Common myeloid progenitor, CD34-positive (primary cell): ENCODE measurements at regions not wholly inside any gene's neighbourhood (a gene's known extent, or its start where the extent isn't known, plus 50 kb on each side); places are given as distances from the start of the nearest gene placed in this dataset.
"Not testable (repeated sequence)": the region's sequence is repeated elsewhere in the genome, so short reads cannot be mapped to it uniquely, and the experiment has no call there.

ENCODE experiments used
- CTCF ChIA-PET: fragments of 350-600 bp; sonication (Branson Sonifier 250); formaldehyde crosslinking; loops from one replicate; lab custom pipeline; 2021; ENCODE audit warnings: antibody characterized with exemption; lab: Charles Lee
- POLR2A ChIA-PET: fragments of 350-600 bp; sonication (Branson Sonifier 250); formaldehyde crosslinking; loops from one replicate; lab custom pipeline; 2021; ENCODE audit warnings: antibody characterized with exemption; lab: Charles Lee
- DNase-seq, 3 donors: peaks; one replicate each; pipeline versions ENCODE4 v3.0.0 to v3.0.0-alpha.2; 2013
- H3K27ac ChIP-seq, 2 experiments: 1 replicate in 1 of 2; 2 replicates in 1 of 2; pipeline ENCODE4 v1.7.0; 2013; ENCODE audit warnings: inconsistent platforms in 2 of 2, low read length in 2 of 2, mild to moderate bottlenecking in 2 of 2, low read depth in 1 of 2, moderate library complexity in 1 of 2; ENCODE audit not compliant: severe bottlenecking in 2 of 2, insufficient read depth in 1 of 2, poor library complexity in 1 of 2
- H3K27me3 ChIP-seq, 5 experiments: replicated peaks in 2 of 5; 1 replicate in 3 of 5; 2 replicates in 2 of 5; pipeline versions ENCODE4 v1.6.1 to v1.7.0; 2013; ENCODE audit warnings: low read length in 4 of 5, mild to moderate bottlenecking in 2 of 5, moderate library complexity in 2 of 5, inconsistent platforms in 1 of 5; ENCODE audit not compliant: insufficient read depth in 5 of 5, control insufficient read depth in 4 of 5
- H3K36me3 ChIP-seq, 4 experiments: 1 replicate in 2 of 4; 2 replicates in 2 of 4; pipeline versions ENCODE4 v1.6.1 to v1.7.0; 2013; ENCODE audit warnings: low read length in 3 of 4, control low read depth in 1 of 4, mild to moderate bottlenecking in 1 of 4; ENCODE audit not compliant: control insufficient read depth in 4 of 4, insufficient read depth in 4 of 4
- H3K4me1 ChIP-seq, 4 experiments: 1 replicate in 3 of 4; 2 replicates in 1 of 4; pipeline versions ENCODE4 v1.6.1 to v1.7.1; 2013; ENCODE audit warnings: low read length in 3 of 4, mild to moderate bottlenecking in 3 of 4, control low read depth in 1 of 4, inconsistent platforms in 1 of 4, moderate library complexity in 1 of 4; ENCODE audit not compliant: control insufficient read depth in 4 of 4, insufficient read depth in 4 of 4; ENCODE audit errors: control extremely low read depth in 1 of 4
- H3K4me3 ChIP-seq, 7 experiments: 1 replicate in 4 of 7; 2 replicates in 3 of 7; pipeline versions ENCODE4 v1.5.1 to v1.7.0; 2013; ENCODE audit warnings: mild to moderate bottlenecking in 7 of 7, low read length in 6 of 7, moderate library complexity in 6 of 7, inconsistent platforms in 2 of 7, low read depth in 2 of 7, control low read depth in 1 of 7; ENCODE audit not compliant: insufficient read depth in 4 of 7, control insufficient read depth in 1 of 7; ENCODE audit errors: extremely low read depth in 1 of 7
- H3K9me3 ChIP-seq, 5 experiments: 1 replicate in 4 of 5; 2 replicates in 1 of 5; pipeline versions ENCODE4 v1.6.1 to v1.7.1; 2013; ENCODE audit warnings: low read length in 4 of 5, mild to moderate bottlenecking in 2 of 5, inconsistent platforms in 1 of 5, low read depth in 1 of 5, moderate library complexity in 1 of 5; ENCODE audit not compliant: control insufficient read depth in 4 of 5, insufficient read depth in 2 of 5; ENCODE audit errors: control extremely low read depth in 1 of 5
- WGBS: methylation state at CpG from one replicate; pipeline ENCODE4 v1.1.5; 2013; ENCODE audit not compliant: insufficient coverage; 5-methylcytosine and 5-hydroxymethylcytosine counted together

- 100% methylated on average over 2 of the region's 4 CpGs for WGBS
- Histone ChIP-seq H3K4me1 (no peaks in the 10 kb centered on the region), H3K27me3 (no peaks in the 10 kb centered on the region), H3K4me3 (no peak overlapping the region), H3K27ac (no peak overlapping the region), H3K36me3 (no peaks in the 10 kb centered on the region), H3K9me3 (no peaks in the 10 kb centered on the region)
- CTCF ChIA-PET = no interaction called here
- DNase-seq = no peak
- POLR2A ChIA-PET = no interaction called here
These were observed 1064.0 kb upstream of the PCDH10 start for GRCh38 chr4:132085105-132085504.

GRCh38 chr4:132094017-132094416, 1055.1 kb upstream of the PCDH10 start:
- Histone ChIP-seq H3K27me3 (no peaks in the 10 kb centered on the region), H3K9me3 (no peaks in the 10 kb centered on the region), H3K36me3 (no peaks in the 10 kb centered on the region), H3K4me1 (no peaks in the 10 kb centered on the region), H3K27ac (no peak overlapping the region), H3K4me3 (no peak overlapping the region)
- 100% methylated on average over 2 of the region's 4 CpGs for WGBS
- POLR2A ChIA-PET = no interaction called here
- DNase-seq = no peak
- CTCF ChIA-PET = no interaction called here

- Histone ChIP-seq H3K4me1 (no peaks in the 10 kb centered on the region), H3K27ac (no peak overlapping the region), H3K9me3 (no peaks in the 10 kb centered on the region), H3K4me3 (no peak overlapping the region), H3K27me3 (no peaks in the 10 kb centered on the region), H3K36me3 (no peaks in the 10 kb centered on the region)
- POLR2A ChIA-PET = no interaction called here
- CTCF ChIA-PET = no interaction called here
- DNase-seq = no peak
These were observed 1052.1 kb upstream of the PCDH10 start for GRCh38 chr4:132097041-132097440.

GRCh38 chr4:132101526-132101925, 1047.6 kb upstream of the PCDH10 start:
- Histone ChIP-seq H3K4me3 (no peak overlapping the region), H3K4me1 (no peaks in the 10 kb centered on the region), H3K27ac (no peak overlapping the region), H3K9me3 (no peaks in the 10 kb centered on the region), H3K27me3 (no peaks in the 10 kb centered on the region), H3K36me3 (no peaks in the 10 kb centered on the region)
- 100% methylated on average over 1 of the region's 1 CpG for WGBS
- ChIA-PET CTCF (no interaction called here), POLR2A (no interaction called here)
- no peak for DNase-seq

- Histone ChIP-seq H3K27me3 (no peaks in the 10 kb centered on the region), H3K36me3 (no peaks in the 10 kb centered on the region), H3K9me3 (no peaks in the 10 kb centered on the region), H3K4me3 (no peak overlapping the region), H3K4me1 (no peaks in the 10 kb centered on the region), H3K27ac (no peak overlapping the region)
- POLR2A ChIA-PET = no interaction called here
- CTCF ChIA-PET = no interaction called here
- no peak for DNase-seq
These were observed 1040.3 kb upstream of the PCDH10 start for GRCh38 chr4:132108784-132109183.

GRCh38 chr4:132114885-132115284, 1034.2 kb upstream of the PCDH10 start:
- no peaks in the 10 kb centered on the region for H3K27me3 ChIP-seq
- H3K27ac ChIP-seq = no peak overlapping the region
- ChIA-PET CTCF (interaction anchor here (1.1 kb wide), 1 partner anchor 23 kb away, joined by 3 read pairs; no protein-coding TSS in a partner anchor), POLR2A (no interaction called here)
- H3K4me1 ChIP-seq = no peaks in the 10 kb centered on the region
- no CpG with 5 or more reads among the region's 1 CpG for WGBS
- no peak for DNase-seq
- H3K9me3 ChIP-seq = no peaks in the 10 kb centered on the region
- no peaks in the 10 kb centered on the region for H3K36me3 ChIP-seq
- no peak overlapping the region for H3K4me3 ChIP-seq

- H3K36me3 ChIP-seq, CTCF ChIA-PET, H3K4me1 ChIP-seq, H3K27me3 ChIP-seq, POLR2A ChIA-PET, H3K27ac ChIP-seq, DNase-seq, H3K4me3 ChIP-seq, H3K9me3 ChIP-seq: not testable (repeated sequence)
- WGBS = 78% methylated on average over 1 of the region's 1 CpG
These were observed 1026.4 kb upstream of the PCDH10 start for GRCh38 chr4:132122741-132123140.
